Left lung (tissue), 4 donors: ENCODE measurements at regions not wholly inside any gene's neighbourhood (a gene's known extent, or its start where the extent isn't known, plus 50 kb on each side); places are given as distances from the start of the nearest gene placed in this dataset.

ENCODE experiments used
- ATAC-seq: fragments of 200-7000 bp; cut with Tn5 transposase; one replicate; pipeline ENCODE4 v1.9.1; 2020; ENCODE audit warnings: moderate library complexity
- DNase-seq, 4 donors: peaks; one replicate each; pipeline ENCODE4 v3.0.0-alpha.2; 2013 to 2020
- H3K27ac ChIP-seq, 2 donors: fragments of 200-600 bp; sonication (generic) in 1 of 2; one replicate each; pipeline versions ENCODE4 v1.5.0 to v1.8.0; 2020 to 2021
- H3K27me3 ChIP-seq, 2 donors: fragments of 200-600 bp; sonication (generic) in 1 of 2; one replicate each; pipeline versions ENCODE4 v1.5.0 to v1.8.0; 2020 to 2021
- H3K36me3 ChIP-seq, 2 donors: fragments of 200-600 bp; sonication (generic) in 1 of 2; one replicate each; pipeline versions ENCODE4 v1.5.0 to v1.8.0; 2020 to 2021
- H3K4me1 ChIP-seq, 2 donors: fragments of 200-600 bp; one replicate each; pipeline ENCODE4 v1.8.0; 2021
- H3K4me3 ChIP-seq, 2 donors: fragments of 200-600 bp; sonication (generic) in 1 of 2; one replicate each; pipeline versions ENCODE4 v1.5.0 to v1.8.0; 2020 to 2021; ENCODE audit warnings: mild to moderate bottlenecking in 1 of 2
- H3K9me3 ChIP-seq, 2 donors: fragments of 200-600 bp; sonication (generic) in 1 of 2; one replicate each; pipeline versions ENCODE4 v1.5.0 to v1.8.0; 2020 to 2021
- CTCF ChIP-seq, 2 donors: fragments of 200-600 bp; sonication (generic) in 1 of 2; IDR thresholded peaks; one replicate each; pipeline versions ENCODE4 v1.5.0 to v1.8.0; 2021; ENCODE audit warnings: antibody characterized with exemption in 2 of 2
- intact Hi-C, 2 donors: fragments of 100-400 bp; cut with DNase I; formaldehyde crosslinking; loops; one replicate each; pipeline versions ENCODE4 v1.11.2 to v1.14.2; 2022
- donor health status: DM: no; HTN: yes; CAD: no.
- donor health status: DM: no; HTN: no; CAD: no.

GRCh38 chr16:79267781-79268180, 332.8 kb downstream of the MAF start:
- Histone ChIP-seq H3K27me3 (no peaks in the 10 kb centered on the region), H3K4me3 (no peak overlapping the region), H3K9me3 (no peaks in the 10 kb centered on the region), H3K36me3 (no peaks in the 10 kb centered on the region), H3K27ac (no peak overlapping the region), H3K4me1 (no peaks in the 10 kb centered on the region)
- no peak for DNase-seq
- TF ChIP-seq CTCF (IDR thresholded peaks at IDR 0.05), result no peak
- ATAC-seq, result no peak
- intact Hi-C loops, result no loop called here

- no peaks in the 10 kb centered on the region for H3K36me3 ChIP-seq
- H3K27ac ChIP-seq, result no peak overlapping the region
- DNase-seq (no peak), ATAC-seq (no peak)
- H3K4me1 ChIP-seq, result no peaks in the 10 kb centered on the region
- H3K9me3 ChIP-seq, result no peaks in the 10 kb centered on the region
- intact Hi-C loops, result no loop called here
- H3K4me3 ChIP-seq, result no peak overlapping the region
- no peaks in the 10 kb centered on the region for H3K27me3 ChIP-seq
- TF ChIP-seq CTCF (IDR thresholded peaks at IDR 0.05), result no peak
Observed at GRCh38 chr16:79267146-79267545, 333.4 kb downstream of the MAF start.

- H3K36me3 ChIP-seq, result no peaks in the 10 kb centered on the region
- no peaks in the 10 kb centered on the region for H3K27me3 ChIP-seq
- no peaks in the 10 kb centered on the region for H3K9me3 ChIP-seq
- intact Hi-C loops, result no loop called here
- no peak for TF ChIP-seq CTCF (IDR thresholded peaks at IDR 0.05)
- no peak for DNase-seq
- H3K4me1 ChIP-seq, result no peaks in the 10 kb centered on the region
- H3K27ac ChIP-seq, result no peak overlapping the region
- no peak overlapping the region for H3K4me3 ChIP-seq
- ATAC-seq, result no peak
Observed at GRCh38 chr16:79265701-79266100, 334.8 kb downstream of the MAF start.

- no peak for TF ChIP-seq CTCF (IDR thresholded peaks at IDR 0.05)
- intact Hi-C loops, result no loop called here
- no peaks in the 10 kb centered on the region for H3K36me3 ChIP-seq
- H3K9me3 ChIP-seq, result no peaks in the 10 kb centered on the region
- H3K27me3 ChIP-seq, result no peaks in the 10 kb centered on the region
- no peak overlapping the region for H3K27ac ChIP-seq
- DNase-seq (no peak), ATAC-seq (no peak)
- H3K4me3 ChIP-seq, result no peak overlapping the region
- H3K4me1 ChIP-seq, result no peaks in the 10 kb centered on the region
Observed at GRCh38 chr16:79265196-79265595, 335.3 kb downstream of the MAF start.

- intact Hi-C loops, result no loop called here
- Histone ChIP-seq H3K4me3 (no peak overlapping the region), H3K36me3 (no peaks in the 10 kb centered on the region), H3K27ac (no peak overlapping the region), H3K4me1 (no peaks in the 10 kb centered on the region), H3K9me3 (no peaks in the 10 kb centered on the region), H3K27me3 (no peaks in the 10 kb centered on the region)
- TF ChIP-seq CTCF (IDR thresholded peaks at IDR 0.05), result no peak
- ATAC-seq, result peak; percentile 54
- no peak for DNase-seq
Observed at GRCh38 chr16:79264237-79265109, 336.1 kb downstream of the MAF start.
